Inflammatory macrophage (primary cell): ENCODE measurements at regions not wholly inside any gene's neighbourhood (a gene's known extent, or its start where the extent isn't known, plus 50 kb on each side); places are given as distances from the start of the nearest gene placed in this dataset.

Source experiments
- DNase-seq, 2 donors: peaks; one replicate each; pipeline ENCODE4 v3.0.0-alpha.2; 2020 to 2022

DNA sequence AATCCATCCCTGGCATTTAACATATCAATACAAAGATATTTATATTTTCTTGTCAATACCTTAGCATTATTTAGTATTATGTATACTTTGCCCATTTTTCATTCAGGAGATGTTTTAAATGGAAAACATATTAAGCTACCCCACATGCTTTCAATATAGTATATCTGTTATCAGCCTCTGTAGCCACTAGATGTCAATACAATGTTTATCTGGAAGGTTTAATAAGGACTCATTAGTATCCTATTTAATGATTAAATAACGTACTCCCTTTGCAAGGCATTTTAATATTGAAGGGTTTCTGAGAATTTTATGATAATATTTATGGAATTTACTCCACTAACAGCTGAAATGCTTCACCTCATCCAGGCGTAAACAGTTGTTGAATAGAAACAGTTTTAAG lies 329.5 kb upstream of the ADGRL2 start:
- no peak for DNase-seq

DNA sequence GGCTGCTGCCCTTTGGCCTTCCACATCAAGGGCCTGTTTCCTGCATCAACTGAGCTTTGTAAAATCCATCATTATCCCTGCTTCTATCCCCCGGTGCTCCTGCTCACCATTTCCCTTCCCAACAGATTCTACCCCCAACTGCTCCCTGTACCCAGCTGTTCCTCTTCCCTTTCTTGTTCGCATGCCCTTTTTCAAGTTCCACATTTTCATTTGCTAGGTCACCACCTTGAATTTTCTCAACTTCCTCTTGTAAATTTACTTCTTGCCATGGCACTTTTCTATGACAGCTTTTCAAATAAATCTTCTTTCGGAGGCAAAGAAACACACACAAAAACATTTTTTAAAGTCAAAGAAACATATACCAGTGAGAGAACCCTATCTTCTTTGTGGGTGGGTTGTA lies 330.5 kb upstream of the ADGRL2 start:
- DNase-seq = peak; percentile 11 to 46

DNA sequence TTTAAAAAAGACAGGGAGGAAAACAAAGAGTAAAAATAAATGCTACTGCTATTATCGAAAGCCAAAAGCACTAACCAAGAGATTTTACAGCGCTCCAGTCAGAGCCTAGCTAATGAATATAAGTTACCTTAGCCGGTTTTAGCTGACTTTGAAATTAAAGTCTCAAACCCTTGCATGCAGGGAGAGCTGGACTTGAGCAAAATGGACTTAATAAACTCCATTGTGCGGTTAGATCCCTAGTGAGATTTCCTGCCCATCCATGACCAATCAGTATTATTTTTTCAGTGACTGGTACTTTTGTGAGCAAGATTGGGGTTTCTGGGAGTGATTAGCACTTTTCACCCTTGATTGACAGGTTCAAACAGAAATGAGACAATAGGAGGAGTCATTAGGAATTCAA lies 333.4 kb upstream of the ADGRL2 start:
- no peak for DNase-seq

DNA sequence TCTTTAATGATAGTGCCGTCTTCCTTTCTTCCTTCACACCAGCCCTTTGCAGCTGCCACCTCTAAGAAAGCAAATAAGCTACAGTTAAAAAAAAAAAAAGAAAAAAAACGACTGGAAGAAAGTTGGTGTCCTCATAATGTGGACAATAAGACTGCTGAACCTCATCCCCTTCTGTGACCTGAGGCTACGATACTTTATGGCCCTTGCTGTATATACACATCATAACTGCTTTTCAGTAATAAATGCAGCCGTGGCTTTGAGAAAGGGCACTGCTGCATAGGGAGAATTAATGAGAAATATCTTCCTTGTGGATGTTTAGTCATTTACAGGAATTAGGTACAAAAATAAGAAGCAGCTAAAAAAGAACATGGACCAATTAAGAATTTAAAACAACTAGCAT lies 333.8 kb upstream of the ADGRL2 start:
- no peak for DNase-seq

GRCh38 chr1:81463936-81464837 lies 336.5 kb upstream of the ADGRL2 start:
- no peak for DNase-seq

GRCh38 chr1:81459043-81459442 lies 341.7 kb upstream of the ADGRL2 start:
- no peak for DNase-seq

DNA sequence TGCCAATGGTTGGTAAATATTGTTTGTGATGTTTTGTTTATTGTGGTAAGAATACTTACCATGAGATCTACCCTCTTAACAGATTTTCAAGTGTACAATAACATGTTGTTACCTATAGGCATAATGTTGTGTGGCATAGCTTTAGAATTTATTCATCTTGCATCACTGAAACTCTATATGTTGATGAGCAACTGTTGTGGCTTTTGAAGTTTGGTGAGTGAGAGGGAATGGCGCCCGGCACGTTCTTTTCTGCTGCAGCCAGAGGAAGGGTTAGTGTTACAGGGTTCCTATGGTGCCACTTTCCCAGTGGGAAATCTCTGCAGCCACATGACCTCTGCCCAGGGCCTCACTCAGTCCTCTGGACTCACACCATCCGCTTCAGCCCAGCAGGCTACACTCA lies 342.5 kb upstream of the ADGRL2 start:
- DNase-seq = no peak

DNA sequence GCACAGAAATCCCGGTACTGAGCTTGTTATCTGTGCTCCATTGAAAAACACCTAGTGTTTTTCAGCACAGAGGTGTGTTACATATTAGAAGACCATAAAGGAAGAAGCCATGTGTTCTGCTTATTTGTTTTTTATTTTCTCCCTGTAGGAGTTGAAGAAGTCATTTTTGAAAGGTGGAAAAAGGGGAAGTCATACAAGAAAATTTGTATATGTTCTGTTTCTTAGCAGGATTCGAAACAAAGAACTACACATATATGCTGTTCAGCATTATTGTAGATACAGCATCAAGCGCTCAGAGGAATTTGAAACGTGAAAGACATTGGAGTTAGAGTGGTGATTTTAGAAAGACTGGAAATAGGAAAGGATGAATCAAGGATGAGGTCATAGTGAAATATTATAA lies 345.3 kb upstream of the ADGRL2 start:
- DNase-seq = no peak

- DNase-seq = no peak
Measured at GRCh38 chr1:81453971-81454370, 346.8 kb upstream of the ADGRL2 start.

DNA sequence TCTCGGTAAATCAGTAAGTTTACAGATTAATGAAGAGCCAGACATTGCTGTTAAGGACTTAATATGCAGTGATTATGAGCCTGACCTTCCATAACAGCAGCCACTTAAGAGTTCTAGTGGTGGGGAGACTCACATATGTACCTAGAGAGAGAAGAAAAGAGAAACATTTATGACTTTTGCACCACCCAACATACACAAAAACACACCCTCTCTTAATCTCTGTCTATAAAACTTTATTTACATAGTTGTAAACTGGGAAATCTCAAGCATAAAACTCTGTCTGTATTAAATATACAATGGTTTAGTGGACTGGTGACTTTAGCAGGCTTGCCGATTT lies 347.4 kb upstream of the ADGRL2 start:
- DNase-seq = no peak

GRCh38 chr1:81452693-81453366 lies 347.9 kb upstream of the ADGRL2 start:
- no peak for DNase-seq

GRCh38 chr1:81449786-81450185 lies 350.9 kb upstream of the ADGRL2 start:
- DNase-seq = no peak

DNA sequence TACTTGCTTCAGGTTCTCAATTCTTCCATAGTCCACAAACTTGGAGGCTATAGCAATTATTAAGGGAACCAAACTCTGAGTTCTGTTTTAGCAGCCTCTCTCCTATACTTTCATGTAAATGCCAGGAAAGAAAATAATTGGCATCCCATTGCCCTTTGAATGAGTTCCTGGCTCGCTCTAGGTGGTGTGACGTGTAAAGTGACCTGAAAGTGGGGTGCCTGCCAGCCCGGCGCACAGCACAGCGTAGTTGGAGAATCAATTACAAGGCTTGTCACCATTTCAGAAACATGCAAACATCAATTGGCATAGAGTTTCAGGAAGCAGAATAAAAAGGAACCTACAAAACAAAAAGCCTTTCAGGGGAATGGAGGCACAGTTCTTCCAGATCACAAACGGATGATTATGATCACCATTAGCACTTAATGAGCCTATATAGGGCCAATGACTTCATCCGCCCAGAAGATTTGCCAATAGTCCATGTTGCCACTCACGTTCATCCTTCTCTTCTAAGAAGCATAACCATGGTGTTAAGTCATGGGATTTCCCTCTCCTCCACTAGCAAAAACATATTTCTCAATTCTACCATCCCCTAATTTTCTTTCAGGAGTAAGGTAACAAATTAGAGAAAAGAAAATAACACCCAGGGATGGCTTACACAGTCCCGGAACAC lies 354.6 kb upstream of the ADGRL2 start:
- no peak for DNase-seq

- no peak for DNase-seq
Measured at GRCh38 chr1:81443288-81443687, 357.4 kb upstream of the ADGRL2 start.

GRCh38 chr1:81439046-81439823 lies 361.5 kb upstream of the ADGRL2 start:
- no peak for DNase-seq

DNA sequence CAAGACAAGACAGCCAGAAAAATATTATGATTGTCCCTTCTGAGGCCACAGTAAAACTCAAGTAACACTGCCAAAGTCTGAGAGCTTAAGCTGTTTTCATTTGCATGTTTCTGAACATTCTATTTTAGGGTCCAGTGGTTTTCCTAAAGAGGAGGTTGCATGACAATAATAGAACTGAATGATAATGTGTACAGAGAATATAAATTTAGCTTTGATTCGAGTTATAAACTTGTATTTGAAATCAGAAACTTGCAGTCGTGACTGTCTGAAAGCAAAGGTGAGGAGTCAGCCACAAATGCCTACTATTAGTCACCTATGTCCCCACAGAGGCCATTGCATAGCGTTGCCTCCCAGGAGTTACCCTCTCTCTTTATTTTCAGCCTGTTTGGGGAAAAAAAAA lies 363.1 kb upstream of the ADGRL2 start:
- DNase-seq = no peak

GRCh38 chr1:81437213-81437612 lies 363.5 kb upstream of the ADGRL2 start:
- DNase-seq = no peak

GRCh38 chr1:81435175-81435574 lies 365.6 kb upstream of the ADGRL2 start:
- DNase-seq = peak; percentile 66 to 73

- DNase-seq = no peak
Measured at GRCh38 chr1:81433676-81434075, 367.1 kb upstream of the ADGRL2 start.

- no peak for DNase-seq
Measured at GRCh38 chr1:81432654-81433109, 368.1 kb upstream of the ADGRL2 start.

- DNase-seq = no peak
Measured at GRCh38 chr1:81432059-81432458, 368.7 kb upstream of the ADGRL2 start.

- DNase-seq = no peak
Measured at GRCh38 chr1:81431624-81432000, 369.1 kb upstream of the ADGRL2 start.
